T-helper 17 cell (primary cell): ENCODE measurements at regions not wholly inside any gene's neighbourhood (a gene's known extent, or its start where the extent isn't known, plus 50 kb on each side); places are given as distances from the start of the nearest gene placed in this dataset.
A peak's percentile ranks its signal among the peaks of the same experiment; 100 is the strongest.
"Not testable (repeated sequence)": the region's sequence is repeated elsewhere in the genome, so short reads cannot be mapped to it uniquely, and the experiment has no call there.

Experiments
- ATAC-seq: fragments of 150-1000 bp; cut with Tn5 transposase; 2 replicates; pipeline ENCODE4 v1.10.0; 2021; ENCODE audit warnings: mild to moderate bottlenecking, moderate library complexity
- DNase-seq, 3 donors: peaks; one replicate each; pipeline versions ENCODE4 v3.0.0 to v3.0.0-alpha.2; 2020 to 2021
- H3K9me3 ChIP-seq: one replicate; pipeline ENCODE4 v1.7.0; 2013; ENCODE audit warnings: low read length, mild to moderate bottlenecking; ENCODE audit not compliant: control insufficient read depth, poor library complexity, severe bottlenecking
- H3K27ac Mint-ChIP-seq: one replicate; pipeline ENCODE4 v1.8.0; 2022; ENCODE audit warnings: mild to moderate bottlenecking, moderate library complexity, mixed read lengths
- H3K27me3 Mint-ChIP-seq: one replicate; pipeline ENCODE4 v1.8.0; 2022; ENCODE audit warnings: mixed read lengths
- H3K36me3 Mint-ChIP-seq: one replicate; pipeline ENCODE4 v1.8.0; 2022; ENCODE audit warnings: low read depth, mixed read lengths
- H3K4me1 Mint-ChIP-seq: one replicate; pipeline ENCODE4 v1.8.0; 2022; ENCODE audit warnings: mild to moderate bottlenecking, mixed read lengths
- H3K4me3 Mint-ChIP-seq: one replicate; pipeline ENCODE4 v1.8.0; 2022; ENCODE audit warnings: mild to moderate bottlenecking, moderate library complexity, mixed read lengths

DNA sequence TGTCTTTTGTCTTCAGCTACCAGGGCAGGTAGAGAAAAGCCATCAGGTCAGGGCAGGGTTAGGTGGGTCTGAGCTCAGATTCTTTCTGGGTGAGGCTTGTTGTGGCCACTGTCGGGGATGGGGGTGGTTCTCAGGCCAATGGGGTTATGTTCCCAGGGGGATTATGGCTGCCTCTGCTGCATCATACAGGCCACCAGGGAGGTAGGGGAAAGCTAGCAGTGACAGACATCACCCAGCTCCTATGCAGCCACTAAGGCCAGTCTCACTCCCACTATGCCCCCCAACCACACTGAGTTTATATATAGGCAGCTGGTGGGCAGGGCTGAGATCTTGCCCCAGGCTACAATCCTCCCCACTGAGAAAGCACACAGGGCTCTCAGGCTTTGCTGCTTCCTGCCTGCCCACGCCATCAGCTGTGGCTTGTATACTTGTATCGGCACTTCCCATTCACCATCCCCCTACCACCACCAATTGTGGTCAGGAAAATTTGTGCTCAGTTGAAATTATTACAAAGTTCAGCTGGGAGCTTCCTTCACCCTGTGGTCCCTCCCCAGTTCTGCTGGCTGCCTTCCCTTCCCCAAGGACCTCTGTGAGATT lies 72.6 kb upstream of the PTPN13 start:
- no peak overlapping the region for H3K4me3 Mint-ChIP-seq
- DNase-seq (no peak), ATAC-seq (no peak)
- H3K36me3 Mint-ChIP-seq, result peaks cover 7% of the 10 kb centered on the region
- no peaks in the 10 kb centered on the region for H3K9me3 ChIP-seq
- no peak overlapping the region for H3K27ac Mint-ChIP-seq
- peaks cover 12% of the 10 kb centered on the region for H3K4me1 Mint-ChIP-seq
- H3K27me3 Mint-ChIP-seq, result peaks cover 7% of the 10 kb centered on the region

GRCh38 chr4:86522349-86522748 lies 71.8 kb upstream of the PTPN13 start:
- Mint-ChIP-seq H3K4me1 (peaks cover 12% of the 10 kb centered on the region), H3K27me3 (peaks cover 7% of the 10 kb centered on the region), H3K4me3 (no peak overlapping the region), H3K27ac (no peak overlapping the region), H3K36me3 (peaks cover 7% of the 10 kb centered on the region)
- ATAC-seq (no peak), DNase-seq (no peak)
- no peaks in the 10 kb centered on the region for H3K9me3 ChIP-seq

GRCh38 chr4:86523333-86523732 lies 70.8 kb upstream of the PTPN13 start:
- H3K9me3 ChIP-seq, result no peaks in the 10 kb centered on the region
- H3K4me3 Mint-ChIP-seq, result no peak overlapping the region
- peaks cover 5% of the 10 kb centered on the region for H3K36me3 Mint-ChIP-seq
- H3K27ac Mint-ChIP-seq, result no peak overlapping the region
- peaks cover 7% of the 10 kb centered on the region for H3K27me3 Mint-ChIP-seq
- H3K4me1 Mint-ChIP-seq, result peaks cover 12% of the 10 kb centered on the region
- DNase-seq (no peak), ATAC-seq (no peak)

DNA sequence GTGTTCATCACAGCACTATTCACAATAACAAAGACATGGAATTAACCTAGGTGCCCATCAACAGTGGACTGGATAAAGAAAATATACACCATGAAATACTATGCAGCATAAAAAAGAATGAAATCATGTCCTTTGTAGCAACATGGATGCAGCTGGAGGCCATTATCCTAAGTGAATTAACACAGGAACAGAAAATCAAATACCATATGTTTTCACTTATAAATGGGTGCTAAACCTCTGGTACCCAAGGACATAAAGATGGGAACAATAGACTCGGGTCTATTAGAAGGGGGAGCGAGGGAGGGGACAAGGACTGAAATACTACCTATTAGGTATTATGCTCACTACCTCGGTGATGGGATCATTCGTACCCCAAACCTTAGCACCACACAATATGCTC lies 66.4 kb upstream of the PTPN13 start:
- H3K9me3 ChIP-seq, H3K36me3 Mint-ChIP-seq, H3K4me3 Mint-ChIP-seq, ATAC-seq, H3K27me3 Mint-ChIP-seq, H3K27ac Mint-ChIP-seq, DNase-seq: not testable (repeated sequence)
- H3K4me1 Mint-ChIP-seq, result peaks cover 12% of the 10 kb centered on the region

DNA sequence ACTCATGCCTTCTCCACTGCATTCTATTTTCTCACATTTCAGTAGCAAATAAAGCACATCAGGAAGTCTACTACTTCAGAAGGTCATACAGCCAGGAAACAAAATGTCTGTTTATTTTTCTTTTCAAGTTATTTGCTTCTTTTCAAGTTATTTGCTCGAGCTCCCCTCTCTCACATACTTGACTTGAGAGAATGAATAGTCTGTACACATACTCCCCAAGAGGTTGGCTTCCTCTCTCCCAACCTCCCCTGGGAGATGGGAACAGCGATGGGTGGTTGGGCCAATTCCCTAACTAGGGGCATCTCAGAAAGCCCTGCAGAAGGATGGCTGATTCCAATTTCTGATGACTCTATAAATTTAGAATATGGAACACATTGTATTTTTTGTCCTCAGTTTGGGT lies 64.7 kb upstream of the PTPN13 start:
- Mint-ChIP-seq H3K36me3 (no peaks in the 10 kb centered on the region), H3K27me3 (no peaks in the 10 kb centered on the region), H3K4me3 (no peak overlapping the region), H3K4me1 (peaks cover 4% of the 10 kb centered on the region), H3K27ac (peak overlapping the region; percentile 78)
- DNase-seq (no peak), ATAC-seq (no peak)
- no peaks in the 10 kb centered on the region for H3K9me3 ChIP-seq

DNA sequence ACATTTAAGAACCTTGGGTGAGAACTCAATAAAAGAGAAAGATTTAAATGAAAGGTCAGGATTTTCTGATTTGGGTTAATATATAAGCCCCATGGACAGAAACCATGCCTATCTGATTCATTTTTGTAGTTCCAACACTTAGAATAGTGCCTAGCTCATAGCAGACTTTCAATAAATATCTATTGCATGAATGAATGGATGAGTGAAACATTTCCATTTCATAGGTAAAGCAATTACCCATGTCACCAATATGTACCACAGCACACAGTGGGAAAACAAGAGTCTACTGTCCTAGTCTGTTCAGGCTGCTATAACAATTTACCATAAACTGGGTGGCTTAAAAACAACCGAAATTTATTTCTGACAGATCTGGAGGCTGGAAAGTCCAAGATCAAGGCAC lies 63.9 kb upstream of the PTPN13 start:
- no peak for ATAC-seq
- no peaks in the 10 kb centered on the region for H3K9me3 ChIP-seq
- Mint-ChIP-seq H3K4me3 (no peak overlapping the region), H3K27me3 (no peaks in the 10 kb centered on the region), H3K27ac (no peak overlapping the region), H3K4me1 (peaks cover 4% of the 10 kb centered on the region), H3K36me3 (no peaks in the 10 kb centered on the region)
- no peak for DNase-seq

DNA sequence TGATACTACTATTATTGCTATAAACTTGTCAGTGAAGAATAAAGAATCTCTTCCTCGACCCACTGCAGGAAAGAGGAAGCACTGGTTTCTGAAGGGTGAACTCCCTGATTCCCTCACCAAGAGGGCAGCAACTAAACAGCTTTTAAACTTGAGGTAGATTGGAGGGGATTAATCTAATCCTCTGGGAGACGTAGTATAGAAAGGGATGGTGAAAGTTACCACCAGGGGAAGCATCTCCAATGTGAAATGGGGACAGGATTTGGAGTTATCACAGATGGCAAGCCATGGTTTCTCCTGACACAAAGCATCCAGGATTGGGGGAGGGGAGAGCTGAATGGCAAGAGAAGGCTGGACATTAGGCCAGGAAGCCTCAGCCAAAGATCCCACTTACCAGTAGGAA lies 62.7 kb upstream of the PTPN13 start:
- Mint-ChIP-seq H3K27ac (no peak overlapping the region), H3K36me3 (no peaks in the 10 kb centered on the region), H3K27me3 (no peaks in the 10 kb centered on the region), H3K4me3 (no peak overlapping the region), H3K4me1 (peaks cover 4% of the 10 kb centered on the region)
- ATAC-seq (no peak), DNase-seq (no peak)
- no peaks in the 10 kb centered on the region for H3K9me3 ChIP-seq

DNA sequence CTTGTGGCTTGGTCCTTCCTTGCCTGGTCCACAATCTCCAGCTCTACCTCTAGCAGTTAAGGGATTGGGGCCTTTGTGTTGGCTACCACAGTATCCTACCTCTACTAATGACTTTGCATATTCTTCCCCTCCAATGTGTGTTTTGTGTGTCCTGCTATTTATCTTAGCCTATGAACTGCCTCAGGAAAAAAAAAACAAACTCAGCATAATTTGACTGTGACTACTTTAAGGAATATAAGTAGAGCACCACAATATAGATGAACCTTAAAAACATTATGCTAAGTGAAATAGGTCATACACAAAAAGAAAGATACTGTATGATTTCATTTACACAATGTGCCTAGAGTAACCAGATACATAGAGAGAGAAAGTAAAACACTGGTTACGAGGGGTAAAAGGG lies 61.3 kb upstream of the PTPN13 start:
- Mint-ChIP-seq H3K4me3 (no peak overlapping the region), H3K4me1 (peaks cover 9% of the 10 kb centered on the region), H3K27me3 (no peaks in the 10 kb centered on the region), H3K36me3 (no peaks in the 10 kb centered on the region), H3K27ac (no peak overlapping the region)
- no peak for ATAC-seq
- no peak for DNase-seq
- no peaks in the 10 kb centered on the region for H3K9me3 ChIP-seq

GRCh38 chr4:86536151-86536550 lies 58.0 kb upstream of the PTPN13 start:
- ATAC-seq (no peak), DNase-seq (no peak)
- no peak overlapping the region for H3K4me3 Mint-ChIP-seq
- no peaks in the 10 kb centered on the region for H3K36me3 Mint-ChIP-seq
- no peaks in the 10 kb centered on the region for H3K27me3 Mint-ChIP-seq
- H3K27ac Mint-ChIP-seq, result no peak overlapping the region
- peaks cover 11% of the 10 kb centered on the region for H3K4me1 Mint-ChIP-seq
- H3K9me3 ChIP-seq, result no peaks in the 10 kb centered on the region

DNA sequence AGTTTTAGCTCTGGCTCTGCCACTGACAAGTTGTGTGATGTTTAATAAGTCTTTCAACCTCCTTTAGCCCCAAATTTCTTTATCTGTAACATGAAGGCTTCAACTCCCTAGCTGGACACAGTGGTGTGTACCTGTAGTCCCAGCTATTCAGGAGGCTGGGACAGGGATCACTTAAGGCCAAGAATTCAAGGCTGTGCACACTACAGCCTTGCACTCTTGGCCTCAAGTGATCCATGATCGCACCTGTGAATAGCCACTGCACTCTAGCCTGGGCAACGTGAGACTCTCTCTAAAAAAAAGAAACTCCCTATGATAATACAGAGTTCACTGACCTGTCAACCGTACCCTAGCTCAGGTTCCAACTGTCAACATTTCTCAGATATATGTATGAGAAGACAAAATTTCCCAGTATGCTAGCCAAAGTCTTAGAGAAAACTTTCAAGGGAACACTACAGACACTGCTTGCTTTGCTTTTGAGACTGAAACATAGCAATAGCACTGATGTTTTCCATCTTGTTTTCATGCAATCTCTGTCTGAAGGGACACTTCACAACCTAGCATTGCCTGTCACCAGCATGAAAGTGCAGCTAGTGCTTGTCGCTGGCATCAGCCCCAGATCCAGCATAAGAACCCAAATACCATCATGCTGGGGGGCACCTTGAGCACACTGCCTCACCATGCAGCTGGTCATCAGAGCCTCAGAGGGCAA lies 51.6 kb upstream of the PTPN13 start:
- H3K9me3 ChIP-seq, result no peaks in the 10 kb centered on the region
- H3K4me3 Mint-ChIP-seq, result no peak overlapping the region
- H3K27ac Mint-ChIP-seq, result peak overlapping the region; percentile 99
- no peaks in the 10 kb centered on the region for H3K27me3 Mint-ChIP-seq
- no peak for ATAC-seq
- peaks cover 38% of the 10 kb centered on the region for H3K4me1 Mint-ChIP-seq
- DNase-seq, result no peak
- H3K36me3 Mint-ChIP-seq, result no peaks in the 10 kb centered on the region

DNA sequence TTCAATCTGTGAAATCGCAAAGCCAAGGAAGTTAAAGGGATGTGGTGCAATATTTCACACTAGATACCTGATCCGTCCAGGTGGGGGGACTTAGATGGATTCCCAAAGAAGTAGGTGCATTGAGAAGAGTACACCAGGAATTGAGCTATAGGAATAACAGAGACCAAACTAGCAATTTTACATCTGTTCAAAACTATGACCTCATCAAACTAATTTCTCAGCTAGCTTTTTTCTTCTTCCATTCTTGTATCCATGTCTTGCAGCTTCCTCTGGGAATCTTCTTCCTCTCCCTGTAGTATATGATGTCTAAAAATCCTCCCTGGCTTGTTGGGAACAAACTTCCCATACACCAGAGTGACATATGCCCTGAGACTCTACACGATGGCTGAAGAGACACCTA lies 51.0 kb upstream of the PTPN13 start:
- Mint-ChIP-seq H3K36me3 (no peaks in the 10 kb centered on the region), H3K4me1 (peaks cover 38% of the 10 kb centered on the region), H3K4me3 (peak overlapping the region; percentile 77), H3K27ac (peak overlapping the region; percentile 99), H3K27me3 (no peaks in the 10 kb centered on the region)
- H3K9me3 ChIP-seq, result no peaks in the 10 kb centered on the region
- no peak for ATAC-seq
- DNase-seq, result no peak

GRCh38 chr4:86543560-86544309 lies 50.4 kb upstream of the PTPN13 start:
- DNase-seq (no peak), ATAC-seq (peak; percentile 5)
- peak overlapping the region; percentile 77 for H3K4me3 Mint-ChIP-seq
- H3K27me3 Mint-ChIP-seq, result no peaks in the 10 kb centered on the region
- no peaks in the 10 kb centered on the region for H3K9me3 ChIP-seq
- H3K4me1 Mint-ChIP-seq, result peaks cover 38% of the 10 kb centered on the region
- no peaks in the 10 kb centered on the region for H3K36me3 Mint-ChIP-seq
- peak overlapping the region; percentile 99 for H3K27ac Mint-ChIP-seq

- no peak for DNase-seq
- H3K9me3 ChIP-seq, result no peaks in the 10 kb centered on the region
- H3K27ac Mint-ChIP-seq, result peak overlapping the region; percentile 99
- H3K27me3 Mint-ChIP-seq, result no peaks in the 10 kb centered on the region
- H3K4me3 Mint-ChIP-seq, result peak overlapping the region; percentile 77
- peak; percentile 94 for ATAC-seq
- peaks cover 38% of the 10 kb centered on the region for H3K4me1 Mint-ChIP-seq
- H3K36me3 Mint-ChIP-seq, result no peaks in the 10 kb centered on the region
Observed at GRCh38 chr4:86544310-86544966, 49.7 kb upstream of the PTPN13 start.
